ENCODE measurements at regions not wholly inside any gene's neighbourhood (a gene's known extent, or its start where the extent isn't known, plus 50 kb on each side); places are given as distances from the start of the nearest gene placed in this dataset.

GRCh38 chr22:46062971-46063631 lies 86.1 kb upstream of the WNT7B start:
- no peaks in the 10 kb centered on the region for H3K9me2 ChIP-seq (replicated peaks; ENCODE audit: insufficient read depth, low read length)
- H3K79me2 ChIP-seq (ENCODE audit: insufficient read depth, low read length), result no peaks in the 10 kb centered on the region
- H3K4me3 ChIP-seq (ENCODE audit: insufficient read depth, low read length, poor library complexity, severe bottlenecking), result no peak overlapping the region
- no peak overlapping the region for H3K9ac ChIP-seq (ENCODE audit: low read length)
- no peaks in the 10 kb centered on the region for H3F3A ChIP-seq (ENCODE audit: insufficient read depth)
- H3K27me3 ChIP-seq (ENCODE audit: low read length), result no peaks in the 10 kb centered on the region
- H3K4me2 ChIP-seq (ENCODE audit: low read depth, low read length, poor library complexity, severe bottlenecking), result no peak overlapping the region
- TF ChIP-seq EZH2phosphoT487 (conservative IDR thresholded peaks at IDR 0.05; ENCODE audit: low read length), result no peak
- no peak for TF ChIP-seq CTCF (IDR thresholded peaks at IDR 0.05; ENCODE audit: insufficient read depth, low read length, poor library complexity, severe bottlenecking)
- H3K36me3 ChIP-seq (ENCODE audit: low read length), result no peaks in the 10 kb centered on the region
- no peak overlapping the region for H3K27ac ChIP-seq (ENCODE audit: low read depth, low read length)
- H4K20me1 ChIP-seq (ENCODE audit: low read depth, low read length), result no peaks in the 10 kb centered on the region
- H2AFZ ChIP-seq (ENCODE audit: low read depth, low read length, severe bottlenecking), result no peak overlapping the region
- H3K9me3 ChIP-seq (ENCODE audit: insufficient read depth, low read length), result no peaks in the 10 kb centered on the region

GRCh38 chr22:46063846-46064227 lies 86.5 kb upstream of the PPARA start:
- no peak overlapping the region for H3K4me2 ChIP-seq (ENCODE audit: low read depth, low read length, poor library complexity, severe bottlenecking)
- no peak for TF ChIP-seq CTCF (IDR thresholded peaks at IDR 0.05; ENCODE audit: insufficient read depth, low read length, poor library complexity, severe bottlenecking)
- TF ChIP-seq EZH2phosphoT487 (conservative IDR thresholded peaks at IDR 0.05; ENCODE audit: low read length), result no peak
- H3K27ac ChIP-seq (ENCODE audit: low read depth, low read length), result no peak overlapping the region
- H2AFZ ChIP-seq (ENCODE audit: low read depth, low read length, severe bottlenecking), result no peak overlapping the region
- H3K4me3 ChIP-seq (ENCODE audit: insufficient read depth, low read length, poor library complexity, severe bottlenecking), result no peak overlapping the region
- H3K9me2 ChIP-seq (replicated peaks; ENCODE audit: insufficient read depth, low read length), result no peaks in the 10 kb centered on the region
- H3K9ac ChIP-seq (ENCODE audit: low read length), result no peak overlapping the region
- H3K36me3 ChIP-seq (ENCODE audit: low read length), result no peaks in the 10 kb centered on the region
- H3F3A ChIP-seq (ENCODE audit: insufficient read depth), result no peaks in the 10 kb centered on the region
- H3K27me3 ChIP-seq (ENCODE audit: low read length), result no peaks in the 10 kb centered on the region
- no peaks in the 10 kb centered on the region for H4K20me1 ChIP-seq (ENCODE audit: low read depth, low read length)
- no peaks in the 10 kb centered on the region for H3K9me3 ChIP-seq (ENCODE audit: insufficient read depth, low read length)
- H3K79me2 ChIP-seq (ENCODE audit: insufficient read depth, low read length), result no peaks in the 10 kb centered on the region

GRCh38 chr22:46064228-46064965 lies 85.9 kb upstream of the PPARA start:
- no peaks in the 10 kb centered on the region for H4K20me1 ChIP-seq (ENCODE audit: low read depth, low read length)
- H2AFZ ChIP-seq (ENCODE audit: low read depth, low read length, severe bottlenecking), result no peak overlapping the region
- H3K36me3 ChIP-seq (ENCODE audit: low read length), result no peaks in the 10 kb centered on the region
- no peak for TF ChIP-seq EZH2phosphoT487 (conservative IDR thresholded peaks at IDR 0.05; ENCODE audit: low read length)
- no peak for TF ChIP-seq CTCF (IDR thresholded peaks at IDR 0.05; ENCODE audit: insufficient read depth, low read length, poor library complexity, severe bottlenecking)
- H3K9ac ChIP-seq (ENCODE audit: low read length), result no peak overlapping the region
- no peaks in the 10 kb centered on the region for H3K9me2 ChIP-seq (replicated peaks; ENCODE audit: insufficient read depth, low read length)
- no peak overlapping the region for H3K4me2 ChIP-seq (ENCODE audit: low read depth, low read length, poor library complexity, severe bottlenecking)
- no peak overlapping the region for H3K4me3 ChIP-seq (ENCODE audit: insufficient read depth, low read length, poor library complexity, severe bottlenecking)
- no peaks in the 10 kb centered on the region for H3K79me2 ChIP-seq (ENCODE audit: insufficient read depth, low read length)
- no peaks in the 10 kb centered on the region for H3K27me3 ChIP-seq (ENCODE audit: low read length)
- H3K27ac ChIP-seq (ENCODE audit: low read depth, low read length), result no peak overlapping the region
- H3K9me3 ChIP-seq (ENCODE audit: insufficient read depth, low read length), result no peaks in the 10 kb centered on the region
- no peaks in the 10 kb centered on the region for H3F3A ChIP-seq (ENCODE audit: insufficient read depth)

All from SU-DHL-6 (cell line).